Ammon's horn (tissue), 1 donor: ENCODE measurements at regions not wholly inside any gene's neighbourhood (a gene's known extent, or its start where the extent isn't known, plus 50 kb on each side); places are given as distances from the start of the nearest gene placed in this dataset.
"Not testable (repeated sequence)": the region's sequence is repeated elsewhere in the genome, so short reads cannot be mapped to it uniquely, and the experiment has no call there.

Experiments used
- DNase-seq: peaks from one replicate; pipeline ENCODE4 v3.0.0-alpha.2; 2016; ENCODE audit warnings: low spot score

DNA sequence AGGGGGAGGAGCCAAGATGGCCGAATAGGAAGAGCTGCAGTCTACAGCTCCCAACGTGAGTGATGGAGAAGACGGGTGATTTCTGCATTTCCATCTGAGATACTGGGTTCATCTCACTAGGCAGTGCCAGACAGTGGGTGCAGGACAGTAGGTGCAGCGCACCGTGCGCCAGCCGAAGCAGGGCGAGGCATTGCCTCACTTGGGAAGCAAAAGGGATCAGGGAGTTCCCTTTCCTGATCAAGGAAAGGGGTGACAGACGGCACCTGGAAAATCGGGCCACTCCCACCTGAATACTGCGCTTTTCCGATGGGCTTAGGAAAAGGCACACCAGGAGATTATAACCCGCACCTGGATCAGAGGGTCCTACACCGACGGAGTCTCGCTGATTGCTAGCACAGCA lies 121.1 kb upstream of the SESTD1 start:
- not testable (repeated sequence) for DNase-seq

DNA sequence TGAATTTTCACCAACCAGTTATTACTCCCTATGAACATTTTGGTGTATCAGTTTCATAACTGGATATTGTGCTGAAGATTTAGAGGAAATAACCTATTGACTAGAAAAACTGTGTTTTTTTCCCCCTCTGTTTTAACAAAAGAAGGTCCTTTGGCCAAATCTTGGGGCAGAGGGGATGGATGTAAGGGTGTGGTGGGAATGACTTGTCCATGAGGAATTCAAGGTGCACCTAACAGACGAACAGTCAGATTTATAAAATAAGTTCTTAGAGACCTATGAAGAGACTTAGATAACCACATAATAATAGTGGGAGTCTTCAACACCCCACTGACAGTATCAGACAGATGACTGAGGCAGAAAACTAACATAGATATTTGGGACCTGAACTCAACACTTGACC lies 119.3 kb upstream of the SESTD1 start:
- DNase-seq, result no peak

DNA sequence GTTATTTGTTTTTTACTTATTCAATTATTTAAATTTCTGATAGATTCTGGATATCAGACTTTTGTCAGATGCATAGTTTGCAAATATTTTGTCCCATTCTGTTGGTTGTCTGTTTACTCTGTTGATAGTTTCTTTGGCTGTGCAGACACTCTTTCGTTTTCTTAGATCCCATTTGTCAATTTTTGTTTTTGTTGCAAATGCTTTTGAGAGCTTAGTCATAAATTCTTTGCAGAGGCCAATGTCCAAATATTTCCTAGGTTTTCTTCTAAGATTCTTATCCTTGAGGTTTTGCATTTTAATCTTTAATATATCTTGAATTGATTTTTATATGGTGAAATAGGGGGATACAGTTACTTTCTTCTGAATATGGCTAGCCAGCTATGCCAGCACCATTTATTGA lies 112.7 kb upstream of the SESTD1 start:
- no peak for DNase-seq

DNA sequence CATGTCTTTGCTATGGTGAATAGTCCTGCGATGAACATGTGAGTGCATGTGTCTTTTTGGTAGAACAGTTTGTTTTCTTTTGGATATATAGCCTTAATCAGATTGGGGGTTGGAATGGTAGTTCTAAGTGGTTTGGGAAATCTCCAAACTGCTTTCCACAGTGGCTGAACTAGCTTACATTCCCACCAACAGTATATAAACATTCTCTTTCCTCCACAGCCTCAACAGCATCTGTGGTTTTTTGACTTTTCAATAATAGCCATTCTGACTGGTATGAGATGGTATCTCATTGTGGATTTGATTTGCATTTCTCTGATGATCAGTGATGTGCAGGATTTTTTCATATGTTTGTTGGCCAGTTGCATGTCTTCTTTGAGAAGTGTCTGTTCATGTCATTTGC lies 112.2 kb upstream of the SESTD1 start:
- DNase-seq, result no peak

DNA sequence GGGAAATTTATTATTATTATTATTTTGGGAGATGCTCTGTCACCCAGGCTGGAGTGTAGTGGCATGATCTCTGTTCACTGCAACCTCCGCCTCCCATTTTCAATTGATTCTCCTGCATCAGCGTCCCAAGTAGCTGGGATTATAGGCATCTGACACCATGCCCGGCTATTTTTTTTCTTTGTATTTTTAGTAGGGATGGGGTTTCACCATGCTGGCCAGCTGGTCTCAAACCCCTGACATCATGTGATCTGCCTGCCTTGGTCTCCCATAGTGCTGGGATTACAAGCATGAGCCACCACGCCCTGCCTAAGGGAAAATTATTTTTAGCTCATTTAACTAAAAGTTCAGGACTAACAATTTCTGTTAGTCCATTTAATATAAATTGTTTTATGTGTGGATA lies 109.2 kb upstream of the SESTD1 start:
- DNase-seq, result no peak

DNA sequence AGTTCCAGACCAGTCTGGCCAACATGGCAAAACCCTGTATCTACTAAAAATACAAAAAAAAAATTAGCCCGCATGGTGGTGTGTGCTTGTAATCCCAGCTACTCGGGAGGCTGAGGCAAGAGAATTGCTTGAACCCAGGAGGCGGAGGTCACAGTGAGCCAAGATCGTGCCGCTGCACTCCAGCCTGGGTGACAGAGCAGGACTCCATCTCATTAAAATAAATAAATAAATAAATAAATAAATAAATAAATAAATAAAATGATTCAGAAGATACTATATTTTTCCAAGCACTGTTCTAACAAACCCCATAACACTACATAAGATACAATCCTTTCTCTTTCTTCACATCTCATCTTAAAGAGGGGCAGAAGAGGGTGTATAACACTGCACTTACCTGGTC lies 100.9 kb upstream of the SESTD1 start:
- DNase-seq, result not testable (repeated sequence)

DNA sequence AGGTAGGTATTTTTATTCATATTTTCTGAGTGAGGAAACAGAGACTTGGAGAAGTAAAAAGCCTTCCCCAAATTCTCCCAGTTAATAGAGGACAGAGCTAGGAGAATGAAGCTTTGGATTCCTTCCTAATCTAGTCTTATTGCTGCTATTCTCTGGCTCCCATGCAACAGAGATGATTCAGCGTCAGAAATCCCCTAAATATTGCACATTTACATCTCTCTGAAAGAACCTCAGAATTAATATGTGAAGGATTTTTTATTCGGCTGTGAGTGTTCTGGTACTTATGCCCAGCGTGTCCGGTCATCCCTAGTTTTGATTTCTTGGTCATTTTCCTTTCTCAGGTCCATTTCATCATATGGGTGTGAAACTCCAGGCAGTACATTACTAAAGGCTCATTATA lies 91.2 kb upstream of the SESTD1 start:
- DNase-seq, result no peak

DNA sequence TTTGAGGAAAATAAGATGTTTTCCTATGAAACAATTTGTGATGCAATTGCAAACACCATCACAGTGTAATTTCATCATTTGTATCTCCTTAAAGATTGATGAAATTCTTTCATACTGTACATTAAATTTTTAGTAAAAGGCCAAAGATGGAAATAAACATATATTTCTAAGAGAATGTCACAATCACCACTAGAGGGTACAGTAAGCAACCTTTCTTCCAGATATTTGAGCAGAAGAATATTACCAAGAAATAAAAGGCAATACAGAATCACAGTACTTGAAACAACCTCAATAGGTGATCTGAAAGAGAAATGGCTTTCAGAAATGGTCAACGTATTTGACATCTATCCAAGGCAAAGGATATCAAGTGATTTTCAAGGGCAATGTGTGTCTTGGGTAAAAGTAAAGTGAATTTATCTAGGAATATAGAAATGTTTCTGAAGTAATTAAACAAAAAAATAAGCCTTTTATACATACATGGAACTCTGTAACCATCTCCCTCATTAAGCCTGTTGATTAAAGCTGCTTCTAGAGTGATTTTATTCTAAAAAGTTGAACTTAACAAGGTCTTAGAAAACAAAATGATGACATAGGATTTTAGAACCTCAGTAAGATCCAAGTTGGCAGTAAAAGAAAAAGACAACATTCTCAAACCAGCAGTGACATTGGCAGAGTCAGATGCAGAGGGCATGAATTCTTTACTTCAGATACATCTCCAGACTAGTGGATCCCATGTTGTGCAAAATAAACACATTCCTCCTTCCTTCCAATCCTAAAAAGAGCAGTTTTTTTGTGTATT lies 90.3 kb upstream of the SESTD1 start:
- DNase-seq, result no peak

DNA sequence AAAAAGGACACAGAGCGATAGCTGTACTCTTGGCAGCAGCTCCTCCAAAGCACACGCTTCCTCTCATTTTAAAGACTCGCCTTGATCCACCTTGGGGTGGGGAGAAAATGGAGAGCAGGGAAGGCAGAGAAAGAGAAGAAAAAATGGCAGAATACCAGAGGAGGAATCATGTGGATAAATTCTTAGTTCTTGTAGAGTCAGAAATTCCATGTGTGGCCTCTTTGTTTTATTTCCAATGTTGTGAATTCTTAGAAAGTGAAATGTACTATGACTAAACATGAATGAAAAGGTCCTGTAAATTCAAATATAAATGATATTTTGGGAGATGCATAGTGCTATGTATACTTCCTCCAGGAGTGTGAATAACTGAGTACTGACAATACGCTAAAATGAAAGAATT lies 89.7 kb upstream of the SESTD1 start:
- DNase-seq, result no peak

DNA sequence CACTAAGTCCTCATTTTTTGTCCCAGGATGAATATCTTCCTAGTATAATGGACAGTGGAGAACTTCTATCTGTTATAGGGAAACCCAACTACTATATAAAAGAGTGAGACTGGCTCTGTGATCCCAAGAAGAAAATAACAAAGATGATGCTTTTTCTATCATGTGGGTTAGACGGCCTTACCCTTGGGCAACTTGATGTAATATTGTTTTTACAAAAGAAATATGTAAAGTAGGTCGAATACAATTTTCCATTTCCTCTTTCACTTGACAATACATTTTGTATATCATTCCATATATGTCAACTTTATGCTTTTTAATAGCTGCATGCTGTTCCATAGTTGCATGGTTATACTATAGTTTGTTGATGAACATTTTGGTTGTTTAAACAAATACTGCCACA lies 87.5 kb upstream of the SESTD1 start:
- no peak for DNase-seq

DNA sequence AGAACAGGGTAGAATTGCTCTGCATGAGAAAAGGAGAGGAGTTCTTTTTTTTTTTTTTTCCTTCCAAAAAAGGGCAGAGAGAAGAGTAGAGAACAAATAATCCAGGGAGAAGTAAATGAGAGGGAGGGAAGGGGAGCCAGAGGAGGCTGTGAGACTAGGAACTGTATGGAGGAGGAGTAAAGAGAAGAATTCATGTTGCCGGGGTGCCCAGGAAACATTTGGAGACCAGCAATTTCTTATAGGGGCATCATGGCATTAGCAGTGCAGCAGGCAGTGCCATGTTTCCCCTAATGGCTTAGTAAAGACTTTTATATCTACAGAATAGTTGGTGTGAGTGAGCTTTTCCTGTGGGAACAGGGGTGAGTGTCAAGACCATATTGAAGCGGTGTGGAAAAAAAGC lies 86.4 kb upstream of the SESTD1 start:
- no peak for DNase-seq

DNA sequence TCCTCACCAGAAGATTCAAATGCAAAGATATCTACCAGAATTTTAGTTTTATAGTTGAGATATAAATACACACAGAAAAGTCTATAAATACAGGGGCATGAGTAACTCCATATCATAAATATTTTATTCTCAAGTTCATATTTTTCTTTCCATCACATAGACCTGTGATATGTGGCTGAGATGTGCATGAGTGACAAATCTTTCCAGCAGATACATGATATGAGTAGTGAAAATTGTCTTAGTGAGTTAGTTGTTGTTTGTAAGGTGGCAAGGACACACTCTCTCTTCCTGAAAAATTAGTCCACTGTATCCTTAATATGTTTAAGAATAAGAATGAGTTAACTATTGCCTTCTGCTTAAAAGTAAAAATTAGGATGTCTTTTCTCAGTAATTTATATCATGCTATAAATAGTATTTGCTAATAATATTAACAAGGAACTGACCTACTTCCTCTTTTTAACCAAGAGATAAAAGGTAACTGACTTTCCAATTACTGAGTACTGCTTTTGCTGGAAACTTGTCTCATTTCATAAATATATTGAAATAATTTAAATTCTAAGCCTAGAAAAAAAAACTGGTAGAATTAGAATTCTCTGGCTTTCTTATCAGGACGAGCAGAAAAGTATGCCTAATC lies 85.2 kb upstream of the SESTD1 start:
- DNase-seq, result no peak

DNA sequence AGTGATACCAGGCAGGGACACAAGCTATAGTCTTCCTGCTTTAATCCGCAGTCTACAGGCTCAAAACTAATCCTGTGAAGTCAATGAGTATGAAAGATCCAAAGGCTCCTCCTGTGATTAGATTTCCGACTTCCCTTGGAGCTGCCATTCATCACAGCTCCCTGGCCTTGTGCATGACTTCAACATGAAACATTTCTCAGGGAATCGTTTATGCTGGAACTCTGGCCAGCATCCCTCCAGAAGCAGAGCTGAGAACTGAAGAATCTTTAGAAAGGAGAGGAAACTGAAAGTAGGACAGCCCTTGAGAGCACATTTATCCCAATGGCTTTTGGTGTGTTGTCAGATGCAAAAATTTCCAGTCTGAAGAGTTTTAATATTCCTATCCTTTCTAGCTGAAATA lies 84.3 kb upstream of the SESTD1 start:
- DNase-seq, result no peak

DNA sequence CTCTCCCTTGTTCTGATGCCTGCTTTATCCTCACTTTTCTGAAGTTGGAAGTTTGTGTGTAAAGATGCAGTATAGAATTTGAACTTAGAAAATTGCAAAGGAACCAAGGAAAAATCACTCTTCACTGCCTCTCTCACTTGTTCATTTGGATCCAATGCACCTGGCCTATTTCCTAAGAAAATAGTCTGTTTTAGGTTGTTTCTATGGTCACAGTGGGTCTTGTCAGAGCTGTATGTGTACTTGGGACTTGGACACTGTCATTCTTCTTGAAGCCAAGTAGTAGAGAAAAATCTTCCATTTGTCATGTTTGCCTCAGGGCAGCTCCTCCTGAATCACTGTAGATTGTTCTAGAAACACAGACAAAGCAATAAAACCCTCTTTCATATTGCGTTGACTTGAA lies 80.3 kb upstream of the SESTD1 start:
- DNase-seq, result no peak

DNA sequence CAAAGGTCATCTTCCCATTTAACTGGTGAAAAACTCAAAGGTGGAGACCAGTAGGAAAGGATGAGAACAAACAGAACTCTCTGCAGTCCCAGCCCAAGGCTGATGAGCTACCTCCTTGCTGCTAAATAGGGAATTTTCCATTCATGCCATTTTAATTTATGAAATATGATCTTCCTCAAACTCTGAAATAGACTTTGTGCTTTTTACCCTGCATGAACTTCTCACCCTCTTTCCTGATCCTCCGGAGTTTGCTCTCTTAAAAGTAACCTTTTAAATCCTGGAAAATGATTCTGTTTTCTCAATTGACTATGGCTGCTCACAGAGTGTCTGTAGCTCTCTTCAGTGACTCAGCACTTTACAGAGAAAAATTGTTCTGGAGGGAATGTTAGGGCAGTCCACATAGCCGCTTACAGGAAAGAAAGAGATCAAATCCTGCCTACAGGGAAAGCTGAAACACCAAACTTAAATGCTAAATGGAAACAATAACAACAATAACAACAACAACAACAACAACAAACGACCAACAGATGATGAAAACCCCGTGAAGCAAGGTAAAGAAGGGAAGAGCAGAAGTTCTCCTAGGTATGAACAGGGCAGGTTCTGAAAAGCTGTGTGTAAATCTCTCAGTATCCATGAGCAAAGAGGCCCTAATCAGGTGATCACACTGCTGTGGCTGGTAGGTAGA lies 79.8 kb upstream of the SESTD1 start:
- no peak for DNase-seq

DNA sequence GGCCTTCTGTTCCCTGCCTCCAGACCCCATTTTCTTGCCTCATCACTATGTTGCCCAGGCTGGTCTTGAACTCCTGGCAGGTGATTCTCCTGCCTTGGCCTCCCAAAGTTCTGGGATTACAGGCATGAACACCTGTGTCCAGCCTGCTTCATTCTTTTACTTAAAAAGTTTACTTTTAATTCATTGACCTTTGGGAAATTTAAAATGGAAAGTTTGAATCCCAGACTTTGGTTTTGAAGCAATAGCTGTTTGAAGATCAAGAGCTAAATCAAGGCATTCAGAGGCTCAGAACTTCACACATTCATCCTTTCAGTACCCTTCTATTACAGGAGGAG lies 79.3 kb upstream of the SESTD1 start:
- DNase-seq, result no peak

DNA sequence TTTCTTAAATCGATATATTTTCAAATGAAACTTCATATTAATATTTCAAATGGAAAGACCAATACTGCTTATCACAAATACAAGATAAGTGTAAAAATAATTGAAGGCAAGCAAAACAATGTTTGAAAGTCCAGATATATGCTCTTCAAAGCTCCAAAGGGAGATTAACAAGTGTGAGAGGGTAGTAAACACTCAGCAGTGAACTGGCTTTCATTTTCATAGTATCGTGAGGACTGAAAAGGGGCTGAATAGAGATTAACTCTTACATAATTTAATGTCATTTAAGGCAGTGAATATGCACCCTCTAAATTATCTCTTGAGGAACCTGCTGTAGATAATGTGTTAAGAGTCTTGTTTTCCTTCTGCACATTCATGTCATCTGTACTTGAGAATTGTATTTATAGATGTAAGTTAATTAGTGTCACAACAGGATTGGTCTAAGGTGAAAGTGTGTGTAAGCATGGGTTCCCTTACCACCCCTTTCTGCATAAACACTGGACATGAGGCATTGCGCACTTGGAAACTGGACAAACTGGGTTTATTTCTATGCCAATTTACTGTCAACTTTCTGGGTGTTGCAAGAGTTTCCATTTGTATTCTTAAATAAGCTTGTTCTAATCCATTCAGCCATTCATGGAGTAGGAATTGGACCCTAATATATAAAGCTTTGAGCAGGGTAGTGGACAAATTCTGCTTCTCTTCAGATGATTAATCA lies 76.7 kb upstream of the SESTD1 start:
- no peak for DNase-seq

DNA sequence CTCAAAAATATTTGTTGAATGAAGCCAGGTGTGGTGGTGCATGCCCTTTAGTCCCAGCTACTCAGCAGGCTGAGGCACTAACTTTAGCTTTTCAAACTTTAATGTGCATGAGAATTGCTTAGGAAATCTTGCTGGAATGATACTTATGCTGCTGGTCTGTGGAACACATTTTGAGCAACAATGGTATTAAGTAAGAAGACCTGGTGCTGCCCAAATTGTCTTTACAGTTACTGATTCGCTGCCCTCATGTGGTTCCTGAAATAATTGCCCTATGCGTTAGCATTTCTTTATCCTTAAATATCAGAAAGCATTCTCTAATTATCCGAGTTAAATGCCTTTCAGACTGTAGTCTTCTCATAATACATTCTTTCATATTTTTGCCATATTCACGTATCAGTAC lies 76.0 kb upstream of the SESTD1 start:
- DNase-seq, result peak; percentile 39

DNA sequence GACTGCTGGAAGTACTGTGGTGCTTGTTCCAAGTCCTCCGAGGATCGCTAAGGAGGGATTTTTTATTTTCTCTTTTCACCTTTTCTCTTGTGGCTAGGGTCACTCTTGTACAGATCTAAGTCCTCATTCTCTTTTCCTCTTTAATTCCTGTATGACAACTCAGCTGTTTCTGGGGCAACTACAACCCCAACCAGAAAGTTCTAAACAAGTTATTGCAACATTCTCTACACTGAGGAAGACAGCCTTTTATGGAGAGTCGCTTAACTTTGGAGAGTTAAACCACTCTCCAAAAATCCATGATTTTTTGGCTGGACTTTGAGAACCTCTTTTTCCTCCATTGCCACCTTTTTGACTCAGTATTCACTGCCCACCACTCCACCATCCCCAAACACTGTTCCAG lies 74.0 kb upstream of the SESTD1 start:
- no peak for DNase-seq

DNA sequence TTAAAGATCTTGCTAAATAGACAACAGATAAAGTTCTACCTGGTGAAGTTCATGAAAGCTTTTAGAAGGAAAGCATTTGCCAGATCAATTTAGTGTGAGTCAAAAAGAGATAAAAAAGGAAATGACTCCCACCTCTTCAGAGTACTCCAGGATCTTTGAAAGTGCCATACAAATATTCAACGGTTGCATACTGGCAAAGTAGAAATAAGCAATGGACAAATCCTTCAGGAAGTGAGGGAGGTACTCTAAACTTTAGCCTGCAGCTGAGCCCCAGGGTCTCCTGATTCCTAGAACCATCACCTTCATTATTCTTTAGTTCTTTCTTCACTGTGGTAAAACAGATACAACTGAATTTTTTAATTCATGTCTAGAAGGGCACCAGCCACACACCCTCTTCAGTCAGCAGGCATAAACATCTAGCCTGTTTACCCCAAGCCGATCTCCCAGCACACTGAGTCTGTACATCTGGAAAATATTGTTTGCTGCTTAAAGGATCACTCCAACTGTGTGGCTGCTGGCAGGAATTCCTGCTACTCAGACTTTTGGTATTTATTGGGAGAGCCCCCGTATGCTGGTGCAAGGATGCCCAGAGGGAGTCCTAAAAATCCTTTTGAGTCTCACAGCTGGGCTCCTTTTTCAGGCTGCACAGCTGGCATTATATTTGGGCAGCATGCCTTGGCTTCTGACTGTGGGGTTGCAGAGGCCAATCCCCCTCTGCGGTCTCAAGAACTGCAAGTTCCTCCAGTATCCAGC lies 72.3 kb upstream of the SESTD1 start:
- DNase-seq, result no peak

DNA sequence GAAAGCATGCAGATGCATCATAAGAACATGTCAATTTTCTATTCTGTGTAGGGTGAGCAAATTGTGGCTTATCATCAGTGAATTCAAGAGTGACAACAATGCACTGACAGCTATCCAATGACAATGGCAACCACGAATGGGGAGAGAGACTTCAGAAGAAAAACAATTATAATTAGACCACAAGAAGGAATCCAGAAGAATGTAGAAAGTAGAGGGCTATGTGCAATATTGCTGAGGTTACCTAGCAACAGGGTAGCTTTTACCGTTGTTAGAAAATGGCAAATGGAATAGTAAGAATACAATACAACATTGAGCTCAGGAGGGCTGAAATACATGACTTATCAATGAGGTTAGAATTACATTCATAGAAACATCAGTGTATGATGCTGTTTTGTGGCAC lies 71.1 kb upstream of the SESTD1 start:
- DNase-seq, result no peak

DNA sequence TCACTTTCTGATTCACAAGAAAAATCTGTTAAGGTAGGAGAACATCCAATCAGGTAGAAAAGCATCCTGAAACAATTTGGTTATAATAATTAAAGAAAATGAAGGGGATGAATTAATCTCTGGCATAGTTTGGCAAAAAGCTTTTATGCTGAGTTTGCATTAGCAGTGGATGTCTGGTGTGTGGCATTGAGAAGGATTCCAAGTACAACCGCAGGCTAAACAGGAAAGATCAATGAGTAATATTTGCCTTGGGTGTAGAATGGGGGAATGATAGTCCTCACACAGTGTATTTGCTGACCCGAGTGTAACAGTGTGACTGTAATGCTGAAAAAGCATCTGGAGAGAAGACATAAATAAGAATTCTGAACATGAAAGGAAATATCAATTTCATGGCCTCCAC lies 68.3 kb upstream of the SESTD1 start:
- no peak for DNase-seq
